ENCODE measurements at regions not wholly inside any gene's neighbourhood (a gene's known extent, or its start where the extent isn't known, plus 50 kb on each side); places are given as distances from the start of the nearest gene placed in this dataset.

GRCh38 chr2:238971318-238972145 is 123.6 kb downstream of the TWIST2 start:
- Histone ChIP-seq H2AK5ac (ENCODE audit: low read length) (no peak overlapping the region), H3K4ac (ENCODE audit: low read depth, low read length) (no peak overlapping the region), H2BK120ac (ENCODE audit: low read depth, low read length) (no peak overlapping the region)

GRCh38 chr2:238972146-238972445 is 124.2 kb downstream of the TWIST2 start:
- H3K79me1 ChIP-seq (ENCODE audit: low read length): no peaks in the 10 kb centered on the region
- no peak overlapping the region for H3K23ac ChIP-seq (ENCODE audit: low read length)
- no peak for DNase-seq
- no peak overlapping the region for H2AK5ac ChIP-seq (ENCODE audit: low read length)
- H4K5ac ChIP-seq (ENCODE audit: low read length): no peak overlapping the region
- no peaks in the 10 kb centered on the region for H3K4me1 ChIP-seq (ENCODE audit: control insufficient read depth, low read depth, low read length)
- no peak overlapping the region for H3K18ac ChIP-seq (ENCODE audit: low read length)
- no peak overlapping the region for H3K56ac ChIP-seq (ENCODE audit: low read length)
- H3K9ac ChIP-seq (ENCODE audit: low read length): no peak overlapping the region
- H3K27me3 ChIP-seq (ENCODE audit: insufficient read depth, low read length, poor library complexity): no peaks in the 10 kb centered on the region
- no peaks in the 10 kb centered on the region for H3K36me3 ChIP-seq (ENCODE audit: control insufficient read depth, insufficient read depth, low read length)
- no peak overlapping the region for H2BK5ac ChIP-seq (ENCODE audit: low read length)
- no CpG with 5 or more reads among the region's 6 CpGs for WGBS (ENCODE audit: extremely low coverage, insufficient coverage, low lambda C conversion rate)
- no peak overlapping the region for H2BK120ac ChIP-seq (ENCODE audit: low read depth, low read length)
- no peaks in the 10 kb centered on the region for H3K79me2 ChIP-seq (ENCODE audit: control insufficient read depth, insufficient read depth, low read length)
- no peak overlapping the region for H4K8ac ChIP-seq (ENCODE audit: low read depth, low read length)
- no peak overlapping the region for H3K4me2 ChIP-seq (ENCODE audit: low read length)
- H3K4me3 ChIP-seq (ENCODE audit: low read length): no peak overlapping the region
- H3K4ac ChIP-seq (ENCODE audit: low read depth, low read length): no peak overlapping the region
- H2BK15ac ChIP-seq (replicated peaks; ENCODE audit: low read depth): no peak overlapping the region
- no peak overlapping the region for H3K27ac ChIP-seq (ENCODE audit: low read depth, low read length)

More at GRCh38 chr2:238971318-238972145, 123.6 kb downstream of the TWIST2 start:
- no peak overlapping the region for H3K4me3 ChIP-seq (ENCODE audit: low read length)
- H4K8ac ChIP-seq (ENCODE audit: low read depth, low read length): no peak overlapping the region
- no peak overlapping the region for H3K27ac ChIP-seq (ENCODE audit: low read depth, low read length)
- H3K4me2 ChIP-seq (ENCODE audit: low read length): no peak overlapping the region
- H2BK15ac ChIP-seq (replicated peaks; ENCODE audit: low read depth): no peak overlapping the region
- no peak overlapping the region for H3K23ac ChIP-seq (ENCODE audit: low read length)
- H3K18ac ChIP-seq (ENCODE audit: low read length): no peak overlapping the region
- WGBS (ENCODE audit: extremely low coverage, insufficient coverage, low lambda C conversion rate): no CpG with 5 or more reads among the region's 9 CpGs
- no peak overlapping the region for H3K56ac ChIP-seq (ENCODE audit: low read length)
- H3K27me3 ChIP-seq (ENCODE audit: insufficient read depth, low read length, poor library complexity): no peaks in the 10 kb centered on the region
- no peaks in the 10 kb centered on the region for H3K79me2 ChIP-seq (ENCODE audit: control insufficient read depth, insufficient read depth, low read length)
- H4K5ac ChIP-seq (ENCODE audit: low read length): no peak overlapping the region
- no peaks in the 10 kb centered on the region for H3K4me1 ChIP-seq (ENCODE audit: control insufficient read depth, low read depth, low read length)
- no peak overlapping the region for H3K9ac ChIP-seq (ENCODE audit: low read length)
- no peaks in the 10 kb centered on the region for H3K36me3 ChIP-seq (ENCODE audit: control insufficient read depth, insufficient read depth, low read length)
- DNase-seq: no peak
- H2BK5ac ChIP-seq (ENCODE audit: low read length): no peak overlapping the region
- no peaks in the 10 kb centered on the region for H3K79me1 ChIP-seq (ENCODE audit: low read length)

GRCh38 chr2:238973038-238973739 is 125.3 kb downstream of the TWIST2 start:
- no peak for DNase-seq
- Histone ChIP-seq H3K36me3 (ENCODE audit: control insufficient read depth, insufficient read depth, low read length) (no peaks in the 10 kb centered on the region), H3K56ac (ENCODE audit: low read length) (no peak overlapping the region), H4K5ac (ENCODE audit: low read length) (no peak overlapping the region), H3K9ac (ENCODE audit: low read length) (no peak overlapping the region), H3K18ac (ENCODE audit: low read length) (no peak overlapping the region), H3K4me1 (ENCODE audit: control insufficient read depth, low read depth, low read length) (no peaks in the 10 kb centered on the region), H2AK5ac (ENCODE audit: low read length) (no peak overlapping the region), H3K23ac (ENCODE audit: low read length) (no peak overlapping the region), H3K4ac (ENCODE audit: low read depth, low read length) (no peak overlapping the region), H3K4me3 (ENCODE audit: low read length) (no peak overlapping the region), H3K79me1 (ENCODE audit: low read length) (no peaks in the 10 kb centered on the region), H2BK15ac (replicated peaks; ENCODE audit: low read depth) (no peak overlapping the region), H4K8ac (ENCODE audit: low read depth, low read length) (no peak overlapping the region), H2BK120ac (ENCODE audit: low read depth, low read length) (no peak overlapping the region), H3K4me2 (ENCODE audit: low read length) (no peak overlapping the region), H3K27me3 (ENCODE audit: insufficient read depth, low read length, poor library complexity) (no peaks in the 10 kb centered on the region), H2BK5ac (ENCODE audit: low read length) (no peak overlapping the region), H3K27ac (ENCODE audit: low read depth, low read length) (no peak overlapping the region), H3K79me2 (ENCODE audit: control insufficient read depth, insufficient read depth, low read length) (no peaks in the 10 kb centered on the region)
- no CpG with 5 or more reads among the region's 6 CpGs for WGBS (ENCODE audit: extremely low coverage, insufficient coverage, low lambda C conversion rate)

GRCh38 chr2:238974081-238974480 is 126.2 kb downstream of the TWIST2 start:
- no peak overlapping the region for H4K5ac ChIP-seq (ENCODE audit: low read length)
- no peak overlapping the region for H2BK5ac ChIP-seq (ENCODE audit: low read length)
- no peak overlapping the region for H3K4ac ChIP-seq (ENCODE audit: low read depth, low read length)
- no peak overlapping the region for H3K4me3 ChIP-seq (ENCODE audit: low read length)
- no peak overlapping the region for H3K27ac ChIP-seq (ENCODE audit: low read depth, low read length)
- H3K4me1 ChIP-seq (ENCODE audit: control insufficient read depth, low read depth, low read length): no peaks in the 10 kb centered on the region
- no peak overlapping the region for H2BK15ac ChIP-seq (replicated peaks; ENCODE audit: low read depth)
- H3K79me2 ChIP-seq (ENCODE audit: control insufficient read depth, insufficient read depth, low read length): no peaks in the 10 kb centered on the region
- no peak overlapping the region for H3K9ac ChIP-seq (ENCODE audit: low read length)
- no peak overlapping the region for H3K18ac ChIP-seq (ENCODE audit: low read length)
- H2AK5ac ChIP-seq (ENCODE audit: low read length): no peak overlapping the region
- H3K27me3 ChIP-seq (ENCODE audit: insufficient read depth, low read length, poor library complexity): no peaks in the 10 kb centered on the region
- H3K79me1 ChIP-seq (ENCODE audit: low read length): no peaks in the 10 kb centered on the region
- no peaks in the 10 kb centered on the region for H3K36me3 ChIP-seq (ENCODE audit: control insufficient read depth, insufficient read depth, low read length)
- H3K4me2 ChIP-seq (ENCODE audit: low read length): no peak overlapping the region
- H3K23ac ChIP-seq (ENCODE audit: low read length): no peak overlapping the region
- no peak overlapping the region for H3K56ac ChIP-seq (ENCODE audit: low read length)
- no peak overlapping the region for H4K8ac ChIP-seq (ENCODE audit: low read depth, low read length)
- H2BK120ac ChIP-seq (ENCODE audit: low read depth, low read length): no peak overlapping the region
- no CpG with 5 or more reads among the region's 4 CpGs for WGBS (ENCODE audit: extremely low coverage, insufficient coverage, low lambda C conversion rate)
- no peak for DNase-seq

GRCh38 chr2:238974501-238975166 is 126.7 kb downstream of the TWIST2 start:
- no peak overlapping the region for H4K8ac ChIP-seq (ENCODE audit: low read depth, low read length)
- no peak overlapping the region for H3K9ac ChIP-seq (ENCODE audit: low read length)
- H3K4me3 ChIP-seq (ENCODE audit: low read length): no peak overlapping the region
- H3K27me3 ChIP-seq (ENCODE audit: insufficient read depth, low read length, poor library complexity): no peaks in the 10 kb centered on the region
- no peak overlapping the region for H2BK15ac ChIP-seq (replicated peaks; ENCODE audit: low read depth)
- no peak overlapping the region for H4K5ac ChIP-seq (ENCODE audit: low read length)
- no peak overlapping the region for H2BK120ac ChIP-seq (ENCODE audit: low read depth, low read length)
- H3K79me1 ChIP-seq (ENCODE audit: low read length): no peaks in the 10 kb centered on the region
- H3K4ac ChIP-seq (ENCODE audit: low read depth, low read length): no peak overlapping the region
- no peaks in the 10 kb centered on the region for H3K4me1 ChIP-seq (ENCODE audit: control insufficient read depth, low read depth, low read length)
- H3K27ac ChIP-seq (ENCODE audit: low read depth, low read length): no peak overlapping the region
- no peak overlapping the region for H2BK5ac ChIP-seq (ENCODE audit: low read length)
- no peak overlapping the region for H3K56ac ChIP-seq (ENCODE audit: low read length)
- no peak overlapping the region for H2AK5ac ChIP-seq (ENCODE audit: low read length)
- DNase-seq: peak; percentile 66
- no peak overlapping the region for H3K4me2 ChIP-seq (ENCODE audit: low read length)
- no peaks in the 10 kb centered on the region for H3K36me3 ChIP-seq (ENCODE audit: control insufficient read depth, insufficient read depth, low read length)
- no peak overlapping the region for H3K18ac ChIP-seq (ENCODE audit: low read length)
- WGBS (ENCODE audit: extremely low coverage, insufficient coverage, low lambda C conversion rate): no CpG with 5 or more reads among the region's 6 CpGs
- H3K79me2 ChIP-seq (ENCODE audit: control insufficient read depth, insufficient read depth, low read length): no peaks in the 10 kb centered on the region
- H3K23ac ChIP-seq (ENCODE audit: low read length): no peak overlapping the region
